ENCODE measurements at regions not wholly inside any gene's neighbourhood (a gene's known extent, or its start where the extent isn't known, plus 50 kb on each side); places are given as distances from the start of the nearest gene placed in this dataset.

DNA sequence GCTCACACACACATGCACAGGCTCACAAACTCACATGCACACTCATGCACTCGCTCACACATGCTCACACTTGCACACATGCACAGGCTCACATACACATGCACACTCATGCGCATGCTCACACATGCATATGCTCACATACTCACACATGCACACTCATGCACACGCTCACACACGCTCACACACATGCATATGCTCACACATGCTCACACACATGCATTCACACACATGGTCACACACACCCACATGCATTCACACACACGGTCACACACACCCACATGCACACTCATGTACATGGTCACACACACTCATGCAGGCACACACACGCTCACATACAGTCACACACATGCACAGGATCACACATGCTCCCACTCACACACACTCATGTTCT, 132.8 kb upstream of the SMAD3 start:
- TF ChIP-seq MCM3 (IDR thresholded peaks at IDR 0.05) (no peak), KDM1A (IDR thresholded peaks at IDR 0.05) (no peak), ZNF354B (CRISPR knock-in tag; IDR thresholded peaks at IDR 0.05) (no peak), ZNF551 (CRISPR knock-in tag; IDR thresholded peaks at IDR 0.05) (no peak), TBL1XR1 (IDR thresholded peaks at IDR 0.05; ENCODE audit: low read length in 2 of 2) (no peak), CBX3 (IDR thresholded peaks at IDR 0.05; ENCODE audit: borderline replicate concordance in 1 of 2, low read length in 2 of 2) (no peak), NFIC (IDR thresholded peaks at IDR 0.05) (no peak), TCFL5 (CRISPR knock-in tag; conservative IDR thresholded peaks at IDR 0.05) (no peak)
- TF ChIP-seq, protein P1, sequence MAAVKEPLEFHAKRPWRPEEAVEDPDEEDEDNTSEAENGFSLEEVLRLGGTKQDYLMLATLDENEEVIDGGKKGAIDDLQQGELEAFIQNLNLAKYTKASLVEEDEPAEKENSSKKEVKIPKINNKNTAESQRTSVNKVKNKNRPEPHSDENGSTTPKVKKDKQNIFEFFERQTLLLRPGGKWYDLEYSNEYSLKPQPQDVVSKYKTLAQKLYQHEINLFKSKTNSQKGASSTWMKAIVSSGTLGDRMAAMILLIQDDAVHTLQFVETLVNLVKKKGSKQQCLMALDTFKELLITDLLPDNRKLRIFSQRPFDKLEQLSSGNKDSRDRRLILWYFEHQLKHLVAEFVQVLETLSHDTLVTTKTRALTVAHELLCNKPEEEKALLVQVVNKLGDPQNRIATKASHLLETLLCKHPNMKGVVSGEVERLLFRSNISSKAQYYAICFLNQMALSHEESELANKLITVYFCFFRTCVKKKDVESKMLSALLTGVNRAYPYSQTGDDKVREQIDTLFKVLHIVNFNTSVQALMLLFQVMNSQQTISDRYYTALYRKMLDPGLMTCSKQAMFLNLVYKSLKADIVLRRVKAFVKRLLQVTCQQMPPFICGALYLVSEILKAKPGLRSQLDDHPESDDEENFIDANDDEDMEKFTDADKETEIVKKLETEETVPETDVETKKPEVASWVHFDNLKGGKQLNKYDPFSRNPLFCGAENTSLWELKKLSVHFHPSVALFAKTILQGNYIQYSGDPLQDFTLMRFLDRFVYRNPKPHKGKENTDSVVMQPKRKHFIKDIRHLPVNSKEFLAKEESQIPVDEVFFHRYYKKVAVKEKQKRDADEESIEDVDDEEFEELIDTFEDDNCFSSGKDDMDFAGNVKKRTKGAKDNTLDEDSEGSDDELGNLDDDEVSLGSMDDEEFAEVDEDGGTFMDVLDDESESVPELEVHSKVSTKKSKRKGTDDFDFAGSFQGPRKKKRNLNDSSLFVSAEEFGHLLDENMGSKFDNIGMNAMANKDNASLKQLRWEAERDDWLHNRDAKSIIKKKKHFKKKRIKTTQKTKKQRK (IDR thresholded peaks at IDR 0.05; ENCODE audit: borderline replicate concordance, low read depth, low read length), result no peak
- TF ChIP-seq, protein P2, sequence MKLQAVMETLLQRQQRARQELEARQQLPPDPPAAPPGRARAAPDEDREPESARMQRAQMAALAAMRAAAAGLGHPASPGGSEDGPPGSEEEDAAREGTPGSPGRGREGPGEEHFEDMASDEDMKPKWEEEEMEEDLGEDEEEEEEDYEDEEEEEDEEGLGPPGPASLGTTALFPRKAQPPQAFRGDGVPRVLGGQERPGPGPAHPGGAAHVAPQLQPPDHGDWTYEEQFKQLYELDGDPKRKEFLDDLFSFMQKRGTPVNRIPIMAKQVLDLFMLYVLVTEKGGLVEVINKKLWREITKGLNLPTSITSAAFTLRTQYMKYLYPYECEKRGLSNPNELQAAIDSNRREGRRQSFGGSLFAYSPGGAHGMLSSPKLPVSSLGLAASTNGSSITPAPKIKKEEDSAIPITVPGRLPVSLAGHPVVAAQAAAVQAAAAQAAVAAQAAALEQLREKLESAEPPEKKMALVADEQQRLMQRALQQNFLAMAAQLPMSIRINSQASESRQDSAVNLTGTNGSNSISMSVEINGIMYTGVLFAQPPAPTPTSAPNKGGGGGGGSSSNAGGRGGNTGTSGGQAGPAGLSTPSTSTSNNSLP (IDR thresholded peaks at IDR 0.05; ENCODE audit: borderline replicate concordance, low read depth, low read length), result no peak
